ENCODE measurements at regions not wholly inside any gene's neighbourhood (a gene's known extent, or its start where the extent isn't known, plus 50 kb on each side); places are given as distances from the start of the nearest gene placed in this dataset.
A peak's percentile ranks its signal among the peaks of the same experiment; 100 is the strongest.

DNA sequence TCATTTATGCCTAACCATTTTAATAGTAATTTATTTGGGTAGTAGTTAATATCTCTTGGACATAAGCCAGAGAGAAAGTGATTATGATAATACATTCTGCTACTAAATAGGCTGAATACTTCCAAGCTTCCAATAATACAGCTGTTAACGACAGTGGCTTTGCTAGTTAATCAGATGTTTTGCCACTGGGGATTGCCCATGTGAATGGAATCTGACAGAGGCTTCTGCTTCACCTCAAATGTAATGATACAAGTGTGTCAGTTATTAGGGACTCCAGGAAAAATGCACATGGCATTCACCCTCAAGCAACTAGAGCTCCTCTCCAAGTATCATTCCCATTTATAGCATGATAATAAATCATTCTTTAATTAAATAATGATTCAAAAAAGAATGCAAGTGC is 185.0 kb upstream of the TMEFF2 start:
- Histone ChIP-seq H3K9me3 (ENCODE audit: control insufficient read depth in 2 of 2, insufficient read depth in 1 of 2, low read depth in 1 of 2, low read length in 1 of 2) (no peaks in the 10 kb centered on the region), H3K4me3 (ENCODE audit: low read depth in 1 of 3, low read length in 3 of 3) (no peak overlapping the region), H3K4me1 (ENCODE audit: control insufficient read depth in 3 of 3, insufficient read depth in 2 of 3, low read depth in 1 of 3, low read length in 2 of 3) (no peaks in the 10 kb centered on the region), H3K36me3 (ENCODE audit: control insufficient read depth in 3 of 3, insufficient read depth in 2 of 3, low read depth in 1 of 3, low read length in 3 of 3) (no peaks in the 10 kb centered on the region), H3K27ac (ENCODE audit: low read depth in 1 of 3, low read length in 2 of 3) (no peak overlapping the region), H3K27me3 (ENCODE audit: control insufficient read depth in 3 of 3, insufficient read depth in 3 of 3, low read length in 3 of 3) (no peaks in the 10 kb centered on the region)
- FAIRE-seq = no peak
- 19 to 41% (median 35%) methylated on average over 1 of the region's 1 CpG for WGBS, 3 donors
- no peak for DNase-seq

GRCh38 chr2:192377173-192377572 is 182.4 kb upstream of the TMEFF2 start:
- Histone ChIP-seq H3K27me3 (ENCODE audit: control insufficient read depth in 3 of 3, insufficient read depth in 3 of 3, low read length in 3 of 3) (no peaks in the 10 kb centered on the region), H3K36me3 (ENCODE audit: control insufficient read depth in 3 of 3, insufficient read depth in 2 of 3, low read depth in 1 of 3, low read length in 3 of 3) (no peaks in the 10 kb centered on the region), H3K4me3 (ENCODE audit: low read depth in 1 of 3, low read length in 3 of 3) (no peak overlapping the region), H3K4me1 (ENCODE audit: control insufficient read depth in 3 of 3, insufficient read depth in 2 of 3, low read depth in 1 of 3, low read length in 2 of 3) (no peaks in the 10 kb centered on the region), H3K9me3 (ENCODE audit: control insufficient read depth in 2 of 2, insufficient read depth in 1 of 2, low read depth in 1 of 2, low read length in 1 of 2) (no peaks in the 10 kb centered on the region), H3K27ac (ENCODE audit: low read depth in 1 of 3, low read length in 2 of 3) (no peak overlapping the region)
- FAIRE-seq (no peak), DNase-seq (no peak)

DNA sequence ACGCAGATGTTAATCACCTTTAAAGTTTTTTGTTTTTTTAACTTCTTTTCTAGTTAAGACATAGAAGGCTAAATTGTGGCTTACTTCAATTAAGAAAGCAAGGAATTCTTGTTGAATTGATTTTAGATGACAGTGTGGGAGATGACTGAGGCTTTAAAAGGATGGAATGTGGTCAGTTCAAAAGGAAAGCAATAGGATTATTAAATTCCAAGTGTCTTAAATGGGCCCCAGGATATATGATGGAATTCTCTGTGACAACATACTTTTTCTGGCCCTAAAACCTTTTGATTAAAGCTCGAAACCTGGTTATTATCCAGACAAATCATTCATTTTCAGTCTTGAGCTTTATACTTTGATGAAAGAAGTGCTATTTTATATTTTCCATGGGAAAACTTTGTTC is 179.0 kb upstream of the TMEFF2 start:
- no peaks in the 10 kb centered on the region for H3K27me3 ChIP-seq (ENCODE audit: control insufficient read depth in 3 of 3, insufficient read depth in 3 of 3, low read length in 3 of 3)
- 84 to 92% (median 89%) methylated on average over 2 of the region's 2 CpGs for WGBS, 3 donors
- no peaks in the 10 kb centered on the region for H3K9me3 ChIP-seq (ENCODE audit: control insufficient read depth in 2 of 2, insufficient read depth in 1 of 2, low read depth in 1 of 2, low read length in 1 of 2)
- H3K4me3 ChIP-seq (ENCODE audit: low read depth in 1 of 3, low read length in 3 of 3) = no peak overlapping the region
- H3K36me3 ChIP-seq (ENCODE audit: control insufficient read depth in 3 of 3, insufficient read depth in 2 of 3, low read depth in 1 of 3, low read length in 3 of 3) = no peaks in the 10 kb centered on the region
- FAIRE-seq (no peak), DNase-seq (no peak)
- no peak overlapping the region for H3K27ac ChIP-seq (ENCODE audit: low read depth in 1 of 3, low read length in 2 of 3)
- no peaks in the 10 kb centered on the region for H3K4me1 ChIP-seq (ENCODE audit: control insufficient read depth in 3 of 3, insufficient read depth in 2 of 3, low read depth in 1 of 3, low read length in 2 of 3)

GRCh38 chr2:192373221-192373620 is 178.5 kb upstream of the TMEFF2 start:
- H3K27ac ChIP-seq (ENCODE audit: low read depth in 1 of 3, low read length in 2 of 3) = no peak overlapping the region
- no peaks in the 10 kb centered on the region for H3K27me3 ChIP-seq (ENCODE audit: control insufficient read depth in 3 of 3, insufficient read depth in 3 of 3, low read length in 3 of 3)
- DNase-seq (no peak), FAIRE-seq (no peak)
- no peaks in the 10 kb centered on the region for H3K36me3 ChIP-seq (ENCODE audit: control insufficient read depth in 3 of 3, insufficient read depth in 2 of 3, low read depth in 1 of 3, low read length in 3 of 3)
- 80 to 87% (median 85%) methylated on average over 6 of the region's 6 CpGs for WGBS, 3 donors
- H3K9me3 ChIP-seq (ENCODE audit: control insufficient read depth in 2 of 2, insufficient read depth in 1 of 2, low read depth in 1 of 2, low read length in 1 of 2) = no peaks in the 10 kb centered on the region
- no peaks in the 10 kb centered on the region for H3K4me1 ChIP-seq (ENCODE audit: control insufficient read depth in 3 of 3, insufficient read depth in 2 of 3, low read depth in 1 of 3, low read length in 2 of 3)
- H3K4me3 ChIP-seq (ENCODE audit: low read depth in 1 of 3, low read length in 3 of 3) = no peak overlapping the region

GRCh38 chr2:192369969-192370368 is 175.2 kb upstream of the TMEFF2 start:
- H3K4me1 ChIP-seq (ENCODE audit: control insufficient read depth in 3 of 3, insufficient read depth in 2 of 3, low read depth in 1 of 3, low read length in 2 of 3) = no peaks in the 10 kb centered on the region
- H3K27me3 ChIP-seq (ENCODE audit: control insufficient read depth in 3 of 3, insufficient read depth in 3 of 3, low read length in 3 of 3) = no peaks in the 10 kb centered on the region
- DNase-seq (no peak), FAIRE-seq (no peak)
- no peak overlapping the region for H3K4me3 ChIP-seq (ENCODE audit: low read depth in 1 of 3, low read length in 3 of 3)
- H3K9me3 ChIP-seq (ENCODE audit: control insufficient read depth in 2 of 2, insufficient read depth in 1 of 2, low read depth in 1 of 2, low read length in 1 of 2) = no peaks in the 10 kb centered on the region
- no peak overlapping the region for H3K27ac ChIP-seq (ENCODE audit: low read depth in 1 of 3, low read length in 2 of 3)
- no peaks in the 10 kb centered on the region for H3K36me3 ChIP-seq (ENCODE audit: control insufficient read depth in 3 of 3, insufficient read depth in 2 of 3, low read depth in 1 of 3, low read length in 3 of 3)
- WGBS, 3 donors = 78 to 88% (median 80%) methylated on average over 3 of the region's 3 CpGs

DNA sequence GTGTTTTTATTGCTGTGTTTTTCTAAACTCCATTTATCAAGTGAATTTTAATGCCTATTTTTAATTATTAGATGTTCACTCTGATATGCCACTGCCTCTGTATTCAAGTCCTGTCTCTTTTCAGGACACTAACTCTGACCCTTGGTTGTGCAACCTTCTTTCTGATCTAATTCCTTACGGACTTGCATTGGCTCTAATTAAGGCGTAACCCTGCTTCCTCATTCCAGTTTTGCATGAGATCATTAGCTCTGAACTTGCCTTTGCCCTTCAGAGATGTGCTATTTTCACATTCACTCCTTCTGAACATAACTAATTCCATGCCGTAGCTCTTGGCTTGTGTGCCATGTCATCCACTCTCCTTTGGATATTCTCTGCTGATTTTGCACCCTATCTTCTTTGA is 162.5 kb upstream of the TMEFF2 start:
- H3K4me3 ChIP-seq (ENCODE audit: low read depth in 1 of 3, low read length in 3 of 3) = no peak overlapping the region
- 45 to 71% (median 50%) methylated on average over 3 of the region's 3 CpGs for WGBS, 3 donors
- DNase-seq (peak in 1 of 2 donors; percentile 82), FAIRE-seq (no peak)
- H3K4me1 ChIP-seq (ENCODE audit: control insufficient read depth in 3 of 3, insufficient read depth in 2 of 3, low read depth in 1 of 3, low read length in 2 of 3) = peaks cover 0 to 1% (median 0%) of the 10 kb centered on the region in 3 donors
- H3K9me3 ChIP-seq (ENCODE audit: control insufficient read depth in 2 of 2, insufficient read depth in 1 of 2, low read depth in 1 of 2, low read length in 1 of 2) = no peaks in the 10 kb centered on the region
- peak overlapping the region in 1 of 3 donors; percentile 48 for H3K27ac ChIP-seq (ENCODE audit: low read depth in 1 of 3, low read length in 2 of 3)
- H3K27me3 ChIP-seq (ENCODE audit: control insufficient read depth in 3 of 3, insufficient read depth in 3 of 3, low read length in 3 of 3) = no peaks in the 10 kb centered on the region
- no peaks in the 10 kb centered on the region for H3K36me3 ChIP-seq (ENCODE audit: control insufficient read depth in 3 of 3, insufficient read depth in 2 of 3, low read depth in 1 of 3, low read length in 3 of 3)

- no peaks in the 10 kb centered on the region for H3K9me3 ChIP-seq (ENCODE audit: control insufficient read depth in 2 of 2, insufficient read depth in 1 of 2, low read depth in 1 of 2, low read length in 1 of 2)
- no peak overlapping the region for H3K4me3 ChIP-seq (ENCODE audit: low read depth in 1 of 3, low read length in 3 of 3)
- H3K36me3 ChIP-seq (ENCODE audit: control insufficient read depth in 3 of 3, insufficient read depth in 2 of 3, low read depth in 1 of 3, low read length in 3 of 3) = no peaks in the 10 kb centered on the region
- DNase-seq (no peak), FAIRE-seq (no peak)
- peaks cover 0 to 1% (median 0%) of the 10 kb centered on the region in 3 donors for H3K4me1 ChIP-seq (ENCODE audit: control insufficient read depth in 3 of 3, insufficient read depth in 2 of 3, low read depth in 1 of 3, low read length in 2 of 3)
- H3K27me3 ChIP-seq (ENCODE audit: control insufficient read depth in 3 of 3, insufficient read depth in 3 of 3, low read length in 3 of 3) = no peaks in the 10 kb centered on the region
- no peak overlapping the region for H3K27ac ChIP-seq (ENCODE audit: low read depth in 1 of 3, low read length in 2 of 3)
- WGBS, 3 donors = 67 to 71% (median 68%) methylated on average over 3 of the region's 3 CpGs
These were observed 159.9 kb upstream of the TMEFF2 start for GRCh38 chr2:192354512-192355244.

GRCh38 chr2:192347542-192347941 is 152.8 kb upstream of the TMEFF2 start:
- Histone ChIP-seq H3K36me3 (ENCODE audit: control insufficient read depth in 3 of 3, insufficient read depth in 2 of 3, low read depth in 1 of 3, low read length in 3 of 3) (no peaks in the 10 kb centered on the region), H3K27me3 (ENCODE audit: control insufficient read depth in 3 of 3, insufficient read depth in 3 of 3, low read length in 3 of 3) (no peaks in the 10 kb centered on the region), H3K4me1 (ENCODE audit: control insufficient read depth in 3 of 3, insufficient read depth in 2 of 3, low read depth in 1 of 3, low read length in 2 of 3) (no peaks in the 10 kb centered on the region), H3K27ac (ENCODE audit: low read depth in 1 of 3, low read length in 2 of 3) (no peak overlapping the region), H3K4me3 (ENCODE audit: low read depth in 1 of 3, low read length in 3 of 3) (no peak overlapping the region), H3K9me3 (ENCODE audit: control insufficient read depth in 2 of 2, insufficient read depth in 1 of 2, low read depth in 1 of 2, low read length in 1 of 2) (no peaks in the 10 kb centered on the region)
- DNase-seq = no peak
- no peak for FAIRE-seq
- 65 to 79% (median 72%) methylated on average over 3 of the region's 3 CpGs for WGBS, 3 donors

DNA sequence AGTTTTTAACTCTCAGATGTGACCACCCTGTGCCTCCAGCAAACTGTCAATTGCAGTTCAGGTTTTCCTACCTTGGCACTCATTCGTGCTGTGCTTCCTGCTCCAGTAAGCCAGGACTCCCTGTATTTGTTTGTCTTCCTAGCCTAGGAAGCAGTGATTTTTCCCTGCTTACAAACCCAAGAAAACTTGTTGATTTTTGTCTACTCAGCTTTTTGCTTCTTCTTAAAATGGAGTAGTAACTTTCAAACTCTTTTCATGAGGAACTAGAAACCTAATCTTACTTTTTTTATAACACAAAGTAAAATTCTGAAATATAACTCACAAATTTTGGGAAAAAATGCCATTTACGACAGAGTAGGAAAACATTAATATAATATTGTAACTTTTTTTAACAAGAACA is 150.6 kb upstream of the TMEFF2 start:
- Histone ChIP-seq H3K27me3 (ENCODE audit: control insufficient read depth in 3 of 3, insufficient read depth in 3 of 3, low read length in 3 of 3) (no peaks in the 10 kb centered on the region), H3K4me1 (ENCODE audit: control insufficient read depth in 3 of 3, insufficient read depth in 2 of 3, low read depth in 1 of 3, low read length in 2 of 3) (no peaks in the 10 kb centered on the region), H3K4me3 (ENCODE audit: low read depth in 1 of 3, low read length in 3 of 3) (no peak overlapping the region), H3K36me3 (ENCODE audit: control insufficient read depth in 3 of 3, insufficient read depth in 2 of 3, low read depth in 1 of 3, low read length in 3 of 3) (no peaks in the 10 kb centered on the region), H3K27ac (ENCODE audit: low read depth in 1 of 3, low read length in 2 of 3) (no peak overlapping the region), H3K9me3 (ENCODE audit: control insufficient read depth in 2 of 2, insufficient read depth in 1 of 2, low read depth in 1 of 2, low read length in 1 of 2) (no peaks in the 10 kb centered on the region)
- WGBS, 3 donors = 66 to 79% (median 73%) methylated on average over 2 of the region's 2 CpGs
- FAIRE-seq (no peak), DNase-seq (no peak)

All from small intestine (tissue), 7 donors.